Adrenal gland (tissue), 9 donors: ENCODE measurements at regions not wholly inside any gene's neighbourhood (a gene's known extent, or its start where the extent isn't known, plus 50 kb on each side); places are given as distances from the start of the nearest gene placed in this dataset.

Experiments used
- DNase-seq, 7 donors: peaks; one replicate each; pipeline ENCODE4 v3.0.0-alpha.2; 2019 to 2020
- H3K27ac ChIP-seq, 5 donors: fragments of 200-600 bp; sonication (generic) in 4 of 5; 1 replicate in 3 of 5; 2 replicates in 2 of 5; pipeline versions ENCODE4 v1.5.1 to v1.8.0; 2016 to 2020; ENCODE audit warnings: mild to moderate bottlenecking in 1 of 5
- H3K27me3 ChIP-seq: fragments of 200-600 bp; 2 replicates; pipeline ENCODE4 v1.8.0; 2021
- H3K36me3 ChIP-seq, 2 donors: fragments of 200-600 bp; replicated peaks in 1 of 2; 1 replicate in 1 of 2; 2 replicates in 1 of 2; pipeline versions ENCODE4 v1.5.1 to v1.8.0; 2018 to 2022
- H3K4me1 ChIP-seq, 2 donors: fragments of 200-600 bp; replicated peaks in 1 of 2; 1 replicate in 1 of 2; 2 replicates in 1 of 2; pipeline versions ENCODE4 v1.5.1 to v1.8.0; 2018 to 2021
- H3K4me3 ChIP-seq, 4 donors: fragments of 200-600 bp; sonication (generic) in 3 of 4; one replicate each; pipeline ENCODE4 v1.5.1; 2016 to 2018
- H3K9me3 ChIP-seq, 3 donors: fragments of 200-600 bp; sonication (generic) in 1 of 3; replicated peaks in 1 of 3; 1 replicate in 2 of 3; 2 replicates in 1 of 3; pipeline versions ENCODE4 v1.5.1 to v1.8.0; 2016 to 2021
- CTCF ChIP-seq, 6 experiments: fragments of 450-650 bp in 4 of 6; fragments of 200-600 bp in 2 of 6; sonication (generic) in 1 of 6; IDR thresholded peaks; 1 replicate in 5 of 6; 2 replicates in 1 of 6; pipeline versions ENCODE4 v1.5.1 to v1.8.0; 2016 to 2021; ENCODE audit warnings: antibody characterized with exemption in 6 of 6, mild to moderate bottlenecking in 2 of 6, moderate library complexity in 1 of 6
- POLR2A ChIP-seq, 2 donors: fragments of 450-650 bp; IDR thresholded peaks; one replicate each; pipeline ENCODE4 v1.6.1; 2017; ENCODE audit warnings: antibody characterized with exemption in 2 of 2, mild to moderate bottlenecking in 2 of 2, moderate library complexity in 1 of 2
- WGBS, 4 donors: extraction: QIAGEN DNeasy Blood & Tissue Kit in 2 of 4; methylation state at CpG; one replicate each; pipeline versions ENCODE4 v1.1.5 to v1.1.7; 2013 to 2017; 5-methylcytosine and 5-hydroxymethylcytosine counted together
- intact Hi-C, 2 donors: fragments of 100-400 bp; cut with DNase I; formaldehyde crosslinking; loops; one replicate each; pipeline versions ENCODE4 v1.14.1 to v1.15.0; 2022 to 2023
- donor health status: healthy with polysubstance abuse.
- donor health status: Bipolar disorder and iron deficiency.
- donor health status: DM: yes; HTN: yes; CAD: no.
- donor health status: DM: no; HTN: no; CAD: no.
- donor health status: DM: no; HTN: no; CAD: no.

GRCh38 chr12:102681747-102682146, 201.4 kb upstream of the IGF1 start:
- Histone ChIP-seq H3K4me1 (no peaks in the 10 kb centered on the region), H3K4me3 (no peak overlapping the region), H3K36me3 (no peaks in the 10 kb centered on the region), H3K27ac (no peak overlapping the region), H3K9me3 (no peaks in the 10 kb centered on the region), H3K27me3 (no peaks in the 10 kb centered on the region)
- TF ChIP-seq POLR2A (IDR thresholded peaks at IDR 0.05) (no peak), CTCF (IDR thresholded peaks at IDR 0.05) (no peak)
- DNase-seq: no peak
- intact Hi-C loops: no loop called here

- TF ChIP-seq POLR2A (IDR thresholded peaks at IDR 0.05): no peak
- Histone ChIP-seq H3K4me1 (no peaks in the 10 kb centered on the region), H3K36me3 (no peaks in the 10 kb centered on the region), H3K9me3 (no peaks in the 10 kb centered on the region), H3K27me3 (no peaks in the 10 kb centered on the region), H3K27ac (no peak overlapping the region), H3K4me3 (no peak overlapping the region)
- no peak for DNase-seq
- WGBS, 4 donors: 42 to 67% (median 57%) methylated on average over 2 of the region's 2 CpGs
- intact Hi-C loops: no loop called here
Observed at GRCh38 chr12:102681309-102681708, 200.9 kb upstream of the IGF1 start.

- Histone ChIP-seq H3K27ac (no peak overlapping the region), H3K27me3 (no peaks in the 10 kb centered on the region), H3K4me1 (no peaks in the 10 kb centered on the region), H3K9me3 (no peaks in the 10 kb centered on the region), H3K36me3 (no peaks in the 10 kb centered on the region), H3K4me3 (no peak overlapping the region)
- no peak for TF ChIP-seq POLR2A (IDR thresholded peaks at IDR 0.05)
- no peak for TF ChIP-seq CTCF (IDR thresholded peaks at IDR 0.05)
- intact Hi-C loops: no loop called here
- WGBS, 4 donors: 69 to 75% (median 71%) methylated on average over 2 of the region's 2 CpGs
- no peak for DNase-seq
Observed at GRCh38 chr12:102680304-102680703, 199.9 kb upstream of the IGF1 start.

- intact Hi-C loops: no loop called here
Observed at GRCh38 chr12:102676812-102677211, 196.4 kb upstream of the IGF1 start.

GRCh38 chr12:102675672-102676071, 195.3 kb upstream of the IGF1 start:
- 50 to 83% (median 69%) methylated on average over 5 of the region's 5 CpGs for WGBS, 4 donors

More at GRCh38 chr12:102676812-102677211, 196.4 kb upstream of the IGF1 start:
- 79 to 94% (median 86%) methylated on average over 1 of the region's 1 CpG for WGBS, 4 donors
- no peak overlapping the region for H3K4me3 ChIP-seq
- H3K9me3 ChIP-seq: peaks cover 0 to 5% (median 0%) of the 10 kb centered on the region in 3 donors
- H3K4me1 ChIP-seq: no peaks in the 10 kb centered on the region
- no peaks in the 10 kb centered on the region for H3K36me3 ChIP-seq
- no peak for DNase-seq
- TF ChIP-seq POLR2A (IDR thresholded peaks at IDR 0.05): no peak
- H3K27me3 ChIP-seq: no peaks in the 10 kb centered on the region
- H3K27ac ChIP-seq: no peak overlapping the region

More at GRCh38 chr12:102675672-102676071, 195.3 kb upstream of the IGF1 start:
- intact Hi-C loops: no loop called here
- Histone ChIP-seq H3K4me3 (no peak overlapping the region), H3K27ac (no peak overlapping the region), H3K27me3 (no peaks in the 10 kb centered on the region), H3K4me1 (no peaks in the 10 kb centered on the region), H3K9me3 (peaks cover 0 to 5% (median 0%) of the 10 kb centered on the region in 3 donors), H3K36me3 (no peaks in the 10 kb centered on the region)
- no peak for TF ChIP-seq POLR2A (IDR thresholded peaks at IDR 0.05)
- no peak for TF ChIP-seq CTCF (IDR thresholded peaks at IDR 0.05)
- DNase-seq: no peak
